Epithelial cell of esophagus (primary cell): ENCODE measurements at regions not wholly inside any gene's neighbourhood (a gene's known extent, or its start where the extent isn't known, plus 50 kb on each side); places are given as distances from the start of the nearest gene placed in this dataset.

Experiments
- DNase-seq: peaks from one replicate; pipeline ENCODE4 v3.0.0; 2010; ENCODE audit warnings: low read depth
- H3K4me3 ChIP-seq: 2 replicates; pipeline ENCODE4 v1.5.1; 2011; ENCODE audit warnings: mild to moderate bottlenecking, low read length, control low read depth
- TF ChIP-seq, protein P1 (sequence below): IDR thresholded peaks from 2 replicates; pipeline ENCODE4 v1.5.1; 2011; ENCODE audit warnings: low read depth, mild to moderate bottlenecking, low read length, control low read depth, inconsistent platforms; ENCODE audit not compliant: insufficient read depth; ENCODE audit errors: missing control alignments

DNA sequence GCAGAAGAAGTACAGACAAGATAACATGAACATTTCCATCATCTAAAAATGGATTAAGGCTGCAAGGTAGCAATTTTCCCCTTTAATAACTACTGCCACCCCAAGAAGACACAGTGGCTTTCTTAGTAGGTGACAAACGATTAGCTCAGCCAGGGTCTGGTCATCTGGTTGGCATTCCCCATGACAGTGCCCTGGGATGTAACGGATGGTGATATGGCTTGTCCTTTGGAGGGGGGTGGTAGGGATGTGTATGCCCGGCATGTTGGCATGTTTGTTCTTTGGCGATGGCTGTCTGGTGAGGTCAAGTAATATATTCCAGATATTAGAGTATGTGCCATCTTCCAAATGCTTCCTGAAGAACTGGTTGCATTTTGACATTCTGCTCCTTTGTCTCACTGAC is 135.6 kb upstream of the ZNF536 start:
- TF ChIP-seq, protein P1, sequence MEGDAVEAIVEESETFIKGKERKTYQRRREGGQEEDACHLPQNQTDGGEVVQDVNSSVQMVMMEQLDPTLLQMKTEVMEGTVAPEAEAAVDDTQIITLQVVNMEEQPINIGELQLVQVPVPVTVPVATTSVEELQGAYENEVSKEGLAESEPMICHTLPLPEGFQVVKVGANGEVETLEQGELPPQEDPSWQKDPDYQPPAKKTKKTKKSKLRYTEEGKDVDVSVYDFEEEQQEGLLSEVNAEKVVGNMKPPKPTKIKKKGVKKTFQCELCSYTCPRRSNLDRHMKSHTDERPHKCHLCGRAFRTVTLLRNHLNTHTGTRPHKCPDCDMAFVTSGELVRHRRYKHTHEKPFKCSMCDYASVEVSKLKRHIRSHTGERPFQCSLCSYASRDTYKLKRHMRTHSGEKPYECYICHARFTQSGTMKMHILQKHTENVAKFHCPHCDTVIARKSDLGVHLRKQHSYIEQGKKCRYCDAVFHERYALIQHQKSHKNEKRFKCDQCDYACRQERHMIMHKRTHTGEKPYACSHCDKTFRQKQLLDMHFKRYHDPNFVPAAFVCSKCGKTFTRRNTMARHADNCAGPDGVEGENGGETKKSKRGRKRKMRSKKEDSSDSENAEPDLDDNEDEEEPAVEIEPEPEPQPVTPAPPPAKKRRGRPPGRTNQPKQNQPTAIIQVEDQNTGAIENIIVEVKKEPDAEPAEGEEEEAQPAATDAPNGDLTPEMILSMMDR, result no peak
- no peak overlapping the region for H3K4me3 ChIP-seq
- DNase-seq, result no peak

DNA sequence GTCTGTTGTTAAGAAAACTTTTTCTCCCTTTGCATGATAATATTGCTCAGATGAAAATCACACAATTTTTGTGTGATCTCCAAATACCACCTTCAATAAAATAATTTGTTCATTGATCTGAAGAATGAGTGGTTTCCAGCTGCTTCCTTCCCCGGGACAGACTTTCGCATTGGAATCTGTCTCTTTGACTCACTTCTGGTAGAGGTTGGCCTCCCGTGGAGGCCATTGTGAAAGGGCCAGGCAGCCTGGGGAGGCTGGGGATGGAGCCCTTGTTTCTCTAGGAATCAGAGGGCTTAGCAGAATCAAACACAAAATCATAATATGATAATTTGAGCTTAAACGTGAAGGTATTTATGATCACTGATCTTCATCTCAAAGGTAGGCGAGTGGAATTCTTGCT is 135.0 kb upstream of the ZNF536 start:
- TF ChIP-seq, protein P1, result no peak

DNA sequence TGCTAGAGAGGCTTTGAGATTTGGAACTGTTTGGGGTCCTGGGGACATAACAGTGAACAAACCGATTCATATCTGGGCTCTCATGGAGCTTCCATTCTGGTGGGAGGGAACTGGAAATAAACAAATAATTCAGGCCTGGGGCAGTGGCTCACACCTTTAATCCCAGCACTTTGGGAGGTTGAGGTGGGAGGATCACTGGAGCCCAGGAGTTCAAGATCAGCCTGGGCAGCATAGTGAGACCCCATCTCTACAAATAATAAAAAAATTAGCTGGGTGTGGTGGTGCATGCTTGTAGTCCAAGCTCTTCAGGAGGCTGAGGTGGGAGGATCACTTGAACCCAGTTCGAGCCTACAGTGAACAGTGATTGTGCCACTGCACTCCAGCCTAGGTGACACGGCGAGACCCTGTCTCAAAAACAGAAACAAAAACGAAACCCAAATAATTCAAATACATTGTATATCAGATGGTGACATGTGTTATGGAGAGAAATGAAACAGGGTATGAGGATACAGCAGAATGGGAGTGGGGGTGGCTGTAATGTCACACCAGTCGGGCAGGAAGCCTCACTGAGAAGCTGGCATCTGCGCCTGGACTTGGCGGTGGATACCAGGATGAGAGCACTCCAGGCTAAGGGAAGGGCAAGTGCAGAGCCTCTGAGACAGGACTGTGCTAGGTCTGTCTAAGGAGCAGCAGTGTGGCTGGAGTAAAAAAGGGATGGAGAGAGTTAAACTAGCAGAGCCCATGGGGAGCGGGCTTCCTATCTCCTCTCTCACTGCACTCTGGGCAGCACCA is 131.1 kb upstream of the ZNF536 start:
- no peak for DNase-seq
- H3K4me3 ChIP-seq, result no peak overlapping the region
- TF ChIP-seq, protein P1, result no peak

More for the DNA sequence above, 135.0 kb upstream of the ZNF536 start:
- no peak overlapping the region for H3K4me3 ChIP-seq
- no peak for DNase-seq

DNA sequence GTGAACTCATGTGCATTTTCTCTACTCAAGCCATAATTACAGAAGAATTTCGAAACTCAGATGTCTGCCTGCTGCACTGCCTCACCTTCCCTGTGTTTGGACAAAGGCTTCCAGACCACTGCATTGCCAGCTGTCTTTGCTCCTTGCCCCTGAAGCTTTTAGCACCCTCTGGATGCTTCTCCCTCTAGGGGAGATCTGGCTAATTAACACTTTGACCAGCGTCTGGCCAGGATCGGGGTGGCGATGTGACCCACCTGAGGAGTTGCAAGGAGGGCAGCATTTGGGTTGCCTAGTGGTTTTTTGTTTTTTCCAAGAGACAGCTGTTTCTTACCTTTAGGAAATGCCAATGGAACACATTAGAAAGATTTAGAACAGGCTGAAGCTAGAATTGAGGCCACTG is 127.7 kb upstream of the ZNF536 start:
- H3K4me3 ChIP-seq, result no peak overlapping the region
- TF ChIP-seq, protein P1, result no peak
- no peak for DNase-seq

DNA sequence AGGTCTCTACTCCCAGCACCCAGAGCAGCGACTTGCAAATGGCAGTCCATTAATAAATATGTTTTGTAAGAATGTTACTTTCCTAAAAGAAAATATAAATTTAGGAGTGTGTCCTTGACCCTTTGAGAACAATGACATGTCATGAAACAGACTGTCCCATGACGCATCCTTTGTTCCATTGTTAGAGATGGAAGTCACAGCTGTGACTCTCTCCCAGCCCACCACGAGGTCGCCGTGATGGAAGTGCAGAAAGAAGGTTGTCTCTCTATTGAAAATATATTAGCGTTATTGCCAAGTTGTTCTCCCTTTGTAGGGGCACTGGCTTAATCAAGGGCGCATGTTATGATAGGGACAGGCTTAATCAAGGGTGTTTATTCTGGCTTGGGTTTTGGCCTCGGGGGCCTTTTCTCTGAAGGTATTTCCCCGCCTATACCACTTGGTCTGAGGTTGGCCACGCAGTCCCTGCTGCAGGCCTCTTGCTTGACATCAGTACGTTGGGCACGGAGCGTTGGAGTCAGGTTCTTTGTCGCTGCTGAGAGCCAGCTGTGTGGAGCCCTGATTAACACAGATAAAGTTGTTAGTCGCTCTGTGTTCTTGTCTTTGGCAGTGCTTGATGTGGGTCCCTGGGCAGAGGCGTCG is 126.7 kb upstream of the ZNF536 start:
- DNase-seq, result no peak
- TF ChIP-seq, protein P1, result no peak
- H3K4me3 ChIP-seq, result no peak overlapping the region

DNA sequence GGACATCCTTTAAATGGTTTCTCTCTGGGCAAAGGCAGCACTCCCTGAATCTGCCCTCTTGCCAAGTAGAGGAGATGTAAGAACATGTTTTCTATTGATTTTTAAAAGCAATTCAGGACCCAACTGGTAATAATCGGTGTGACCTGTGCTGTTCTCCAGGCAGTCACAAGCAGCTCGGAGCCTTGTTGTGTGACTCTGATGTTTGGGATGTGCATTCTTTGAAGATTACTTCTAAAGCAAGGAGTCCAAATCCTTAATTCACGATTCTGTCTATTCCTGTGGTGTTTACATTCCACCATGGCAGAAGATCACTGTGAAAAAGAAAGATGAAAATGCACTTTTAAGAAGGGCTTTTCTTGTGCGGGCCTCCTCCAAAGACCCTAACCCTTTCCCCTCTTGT is 122.3 kb upstream of the ZNF536 start:
- no peak overlapping the region for H3K4me3 ChIP-seq
- DNase-seq, result no peak
- TF ChIP-seq, protein P1, result no peak
